Lower leg skin (tissue), 3 donors: ENCODE measurements at regions not wholly inside any gene's neighbourhood (a gene's known extent, or its start where the extent isn't known, plus 50 kb on each side); places are given as distances from the start of the nearest gene placed in this dataset.

ENCODE experiments used
- CTCF ChIP-seq, 3 donors: fragments of 450-650 bp; IDR thresholded peaks; one replicate each; pipeline ENCODE4 v1.5.1; 2016; ENCODE audit warnings: antibody characterized with exemption in 3 of 3, mild to moderate bottlenecking in 3 of 3, moderate library complexity in 2 of 3
- POLR2A ChIP-seq, 2 donors: fragments of 450-650 bp; IDR thresholded peaks; one replicate each; pipeline ENCODE4 v1.6.1; 2016 to 2017; ENCODE audit warnings: antibody characterized with exemption in 2 of 2, mild to moderate bottlenecking in 1 of 2, moderate library complexity in 1 of 2

DNA sequence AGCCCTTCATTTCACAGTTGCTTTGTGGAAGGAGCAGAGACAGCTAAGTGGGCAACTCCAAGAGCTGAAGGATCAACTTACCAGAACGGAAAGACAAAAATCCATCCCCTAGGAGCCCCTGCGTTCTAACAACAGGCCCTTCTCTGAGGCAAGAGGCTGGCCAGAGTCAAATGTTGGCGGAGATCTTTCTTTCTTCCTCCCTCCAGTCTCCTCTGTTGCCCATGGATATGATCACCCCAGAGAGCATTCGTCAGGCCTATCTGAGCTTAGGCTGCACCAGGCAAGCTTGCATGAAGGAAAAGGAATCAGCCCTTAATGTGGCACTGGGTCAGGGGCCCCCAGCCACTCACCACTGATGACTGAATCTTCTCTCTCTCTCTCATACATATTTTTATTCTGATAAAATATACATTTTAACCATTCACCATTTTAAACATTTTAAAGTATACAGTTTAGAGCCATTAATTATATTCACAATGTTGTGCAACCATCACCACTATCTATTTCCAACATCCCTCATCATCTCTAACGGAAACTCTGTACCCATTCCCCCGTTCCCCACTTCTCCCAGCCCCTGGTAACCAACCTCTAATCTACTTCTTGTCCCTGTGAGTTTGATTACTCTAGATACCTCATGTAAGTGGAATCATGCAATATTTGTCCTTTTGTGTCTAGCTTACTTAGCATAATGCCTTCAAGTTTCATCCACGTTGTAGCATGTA lies 52.9 kb upstream of the CCND2 start:
- TF ChIP-seq CTCF (IDR thresholded peaks at IDR 0.05), result no peak
- no peak for TF ChIP-seq POLR2A (IDR thresholded peaks at IDR 0.05)
